ENCODE measurements at regions not wholly inside any gene's neighbourhood (a gene's known extent, or its start where the extent isn't known, plus 50 kb on each side); places are given as distances from the start of the nearest gene placed in this dataset.
"Not testable (repeated sequence)": the region's sequence is repeated elsewhere in the genome, so short reads cannot be mapped to it uniquely, and the experiment has no call there.

- DNase-seq = no peak
Observed at GRCh38 chr19:27971869-27972268, 1241.1 kb downstream of the UQCRFS1 start.

- DNase-seq = no peak
Observed at GRCh38 chr19:27971071-27971470, 1241.9 kb downstream of the UQCRFS1 start.

- no peak for DNase-seq
Observed at GRCh38 chr19:27966390-27966816, 1246.5 kb downstream of the UQCRFS1 start.

GRCh38 chr19:27964185-27964584 lies 1248.8 kb downstream of the UQCRFS1 start:
- no peak for DNase-seq

- no peak for DNase-seq
Observed at GRCh38 chr19:27962264-27962663, 1250.7 kb downstream of the UQCRFS1 start.

GRCh38 chr19:27955485-27956480 lies 1257.2 kb downstream of the UQCRFS1 start:
- no peak for DNase-seq

- DNase-seq = not testable (repeated sequence)
Observed at GRCh38 chr19:27942607-27943006, 1270.3 kb downstream of the UQCRFS1 start.

- DNase-seq = no peak
Observed at GRCh38 chr19:27936139-27936538, 1276.8 kb downstream of the UQCRFS1 start.

GRCh38 chr19:27935669-27936068 lies 1277.3 kb downstream of the UQCRFS1 start:
- DNase-seq = no peak

GRCh38 chr19:27929399-27929798 lies 1283.6 kb downstream of the UQCRFS1 start:
- no peak for DNase-seq

GRCh38 chr19:27925202-27925601 lies 1287.7 kb downstream of the UQCRFS1 start:
- DNase-seq = no peak

- no peak for DNase-seq
Observed at GRCh38 chr19:27922970-27923369, 1290.0 kb downstream of the UQCRFS1 start.

GRCh38 chr19:27920774-27921173 lies 1292.2 kb downstream of the UQCRFS1 start:
- DNase-seq = no peak

GRCh38 chr19:27918818-27919217 lies 1294.1 kb downstream of the UQCRFS1 start:
- DNase-seq = no peak

GRCh38 chr19:27911122-27911898 lies 1301.6 kb downstream of the UQCRFS1 start:
- no peak for DNase-seq

- no peak for DNase-seq
Observed at GRCh38 chr19:27909861-27910260, 1303.1 kb downstream of the UQCRFS1 start.

GRCh38 chr19:27909185-27909840 lies 1303.6 kb downstream of the UQCRFS1 start:
- DNase-seq = no peak

- DNase-seq = no peak
Observed at GRCh38 chr19:27906081-27906480, 1306.9 kb downstream of the UQCRFS1 start.

- DNase-seq = no peak
Observed at GRCh38 chr19:27905074-27905473, 1307.9 kb downstream of the UQCRFS1 start.

GRCh38 chr19:27901078-27901477 lies 1311.9 kb downstream of the UQCRFS1 start:
- DNase-seq = no peak

- no peak for DNase-seq
Observed at GRCh38 chr19:27896091-27896490, 1316.9 kb downstream of the UQCRFS1 start.

- no peak for DNase-seq
Observed at GRCh38 chr19:27894906-27895754, 1317.8 kb downstream of the UQCRFS1 start.
